ENCODE measurements at regions not wholly inside any gene's neighbourhood (a gene's known extent, or its start where the extent isn't known, plus 50 kb on each side); places are given as distances from the start of the nearest gene placed in this dataset.

DNA sequence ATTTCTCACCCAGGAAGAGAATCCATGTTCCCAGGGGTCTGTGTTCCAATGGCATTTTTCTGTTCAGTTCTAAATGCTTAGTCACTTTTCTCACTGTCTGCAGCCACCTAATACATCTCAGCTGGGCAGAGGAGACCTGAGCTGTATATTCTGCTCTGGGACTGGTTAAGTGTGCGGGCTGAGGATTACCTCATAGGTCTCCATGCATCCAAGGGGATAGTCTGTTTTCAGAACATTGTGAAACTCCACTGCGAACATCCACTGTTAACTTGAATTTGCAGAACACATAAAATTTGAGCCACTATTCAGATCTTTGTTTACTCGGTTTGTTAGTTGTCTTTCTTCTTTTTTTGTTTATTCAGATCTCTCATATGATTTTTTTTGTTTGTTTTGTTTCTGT, 947.1 kb downstream of the TFAP2A start:
- TF ChIP-seq, protein P1, sequence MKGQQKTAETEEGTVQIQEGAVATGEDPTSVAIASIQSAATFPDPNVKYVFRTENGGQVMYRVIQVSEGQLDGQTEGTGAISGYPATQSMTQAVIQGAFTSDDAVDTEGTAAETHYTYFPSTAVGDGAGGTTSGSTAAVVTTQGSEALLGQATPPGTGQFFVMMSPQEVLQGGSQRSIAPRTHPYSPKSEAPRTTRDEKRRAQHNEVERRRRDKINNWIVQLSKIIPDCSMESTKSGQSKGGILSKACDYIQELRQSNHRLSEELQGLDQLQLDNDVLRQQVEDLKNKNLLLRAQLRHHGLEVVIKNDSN (IDR thresholded peaks at IDR 0.05), result no peak
- TF ChIP-seq, protein P2, sequence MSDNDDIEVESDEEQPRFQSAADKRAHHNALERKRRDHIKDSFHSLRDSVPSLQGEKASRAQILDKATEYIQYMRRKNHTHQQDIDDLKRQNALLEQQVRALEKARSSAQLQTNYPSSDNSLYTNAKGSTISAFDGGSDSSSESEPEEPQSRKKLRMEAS (IDR thresholded peaks at IDR 0.05), result no peak
- TF ChIP-seq ZBTB7A (IDR thresholded peaks at IDR 0.05; ENCODE audit: low read depth) (no peak), CREB1 (IDR thresholded peaks at IDR 0.05; ENCODE audit: low read depth) (no peak), RAD21 (IDR thresholded peaks at IDR 0.05; ENCODE audit: low read depth) (no peak), TEAD4 (IDR thresholded peaks at IDR 0.05) (no peak), EP300 (IDR thresholded peaks at IDR 0.05; ENCODE audit: borderline replicate concordance) (no peak), CEBPB (IDR thresholded peaks at IDR 0.05) (no peak), TAF1 (IDR thresholded peaks at IDR 0.05; ENCODE audit: low read depth) (no peak), YY1 (IDR thresholded peaks at IDR 0.05; ENCODE audit: low read depth) (no peak), REST (IDR thresholded peaks at IDR 0.05; ENCODE audit: low read depth) (no peak), EGR1 (IDR thresholded peaks at IDR 0.05) (no peak), NFIC (IDR thresholded peaks at IDR 0.05) (no peak)

Data from Ishikawa (cell line).